Thyroid gland (tissue), 4 donors: ENCODE measurements at regions not wholly inside any gene's neighbourhood (a gene's known extent, or its start where the extent isn't known, plus 50 kb on each side); places are given as distances from the start of the nearest gene placed in this dataset.

Experiments used
- CTCF ChIP-seq, 6 experiments: fragments of 200-600 bp in 3 of 6; fragments of 450-650 bp in 3 of 6; sonication (generic) in 3 of 6; IDR thresholded peaks; one replicate each; pipeline ENCODE4 v1.5.1; 2016 to 2019; ENCODE audit warnings: antibody characterized with exemption in 6 of 6, mild to moderate bottlenecking in 2 of 6, inconsistent platforms in 1 of 6, moderate library complexity in 1 of 6
- POLR2A ChIP-seq, 2 donors: fragments of 450-650 bp; IDR thresholded peaks; one replicate each; pipeline ENCODE4 v1.6.1; 2017; ENCODE audit warnings: antibody characterized with exemption in 2 of 2, mild to moderate bottlenecking in 2 of 2, moderate library complexity in 1 of 2

- no peak for TF ChIP-seq CTCF (IDR thresholded peaks at IDR 0.05)
- TF ChIP-seq POLR2A (IDR thresholded peaks at IDR 0.05): no peak
Measured at GRCh38 chr6:147054158-147054557, 150.1 kb upstream of the STXBP5 start.
